ENCODE measurements at regions not wholly inside any gene's neighbourhood (a gene's known extent, or its start where the extent isn't known, plus 50 kb on each side); places are given as distances from the start of the nearest gene placed in this dataset.

- in situ Hi-C loops (cut with HindIII; ENCODE audit: low sequenced_read_pairs) = no loop called here
- DNase-seq (ENCODE audit: low spot score) = no peak
Measured at GRCh38 chr2:221270806-221271205, 301.3 kb downstream of the EPHA4 start.

GRCh38 chr2:221272729-221273128 is 299.4 kb downstream of the EPHA4 start:
- in situ Hi-C loops (cut with HindIII; ENCODE audit: low sequenced_read_pairs) = no loop called here

GRCh38 chr2:221276033-221276432 is 296.1 kb downstream of the EPHA4 start:
- in situ Hi-C loops (cut with HindIII; ENCODE audit: low sequenced_read_pairs) = no loop called here

More at GRCh38 chr2:221272729-221273128, 299.4 kb downstream of the EPHA4 start:
- DNase-seq (ENCODE audit: low spot score) = no peak

GRCh38 chr2:221276601-221277000 is 295.5 kb downstream of the EPHA4 start:
- in situ Hi-C loops (cut with HindIII; ENCODE audit: low sequenced_read_pairs) = no loop called here
- DNase-seq (ENCODE audit: low spot score) = no peak

More at GRCh38 chr2:221276033-221276432, 296.1 kb downstream of the EPHA4 start:
- DNase-seq (ENCODE audit: low spot score) = no peak

GRCh38 chr2:221282386-221282785 is 289.7 kb downstream of the EPHA4 start:
- in situ Hi-C loops (cut with HindIII; ENCODE audit: low sequenced_read_pairs) = no loop called here
- DNase-seq (ENCODE audit: low spot score) = no peak

GRCh38 chr2:221283896-221284545 is 288.1 kb downstream of the EPHA4 start:
- DNase-seq (ENCODE audit: low spot score) = no peak

GRCh38 chr2:221285148-221285547 is 287.0 kb downstream of the EPHA4 start:
- DNase-seq (ENCODE audit: low spot score) = no peak
- in situ Hi-C loops (cut with HindIII; ENCODE audit: low sequenced_read_pairs) = no loop called here

More at GRCh38 chr2:221283896-221284545, 288.1 kb downstream of the EPHA4 start:
- in situ Hi-C loops (cut with HindIII; ENCODE audit: low sequenced_read_pairs) = no loop called here

- no peak for DNase-seq (ENCODE audit: low spot score)
- in situ Hi-C loops (cut with HindIII; ENCODE audit: low sequenced_read_pairs) = no loop called here
Measured at GRCh38 chr2:221286406-221286805, 285.7 kb downstream of the EPHA4 start.

GRCh38 chr2:221289389-221289788 is 282.7 kb downstream of the EPHA4 start:
- in situ Hi-C loops (cut with HindIII; ENCODE audit: low sequenced_read_pairs) = no loop called here
- DNase-seq (ENCODE audit: low spot score) = no peak

GRCh38 chr2:221289846-221290245 is 282.3 kb downstream of the EPHA4 start:
- in situ Hi-C loops (cut with HindIII; ENCODE audit: low sequenced_read_pairs) = no loop called here
- DNase-seq (ENCODE audit: low spot score) = no peak

GRCh38 chr2:221293949-221294742 is 278.0 kb downstream of the EPHA4 start:
- in situ Hi-C loops (cut with HindIII; ENCODE audit: low sequenced_read_pairs) = no loop called here
- DNase-seq (ENCODE audit: low spot score) = no peak

GRCh38 chr2:221304916-221305315 is 267.2 kb downstream of the EPHA4 start:
- no peak for DNase-seq (ENCODE audit: low spot score)
- in situ Hi-C loops (cut with HindIII; ENCODE audit: low sequenced_read_pairs) = no loop called here

- in situ Hi-C loops (cut with HindIII; ENCODE audit: low sequenced_read_pairs) = no loop called here
- no peak for DNase-seq (ENCODE audit: low spot score)
Measured at GRCh38 chr2:221308507-221309066, 263.5 kb downstream of the EPHA4 start.

- no peak for DNase-seq (ENCODE audit: low spot score)
- in situ Hi-C loops (cut with HindIII; ENCODE audit: low sequenced_read_pairs) = no loop called here
Measured at GRCh38 chr2:221309892-221310583, 262.1 kb downstream of the EPHA4 start.

- no peak for DNase-seq (ENCODE audit: low spot score)
- in situ Hi-C loops (cut with HindIII; ENCODE audit: low sequenced_read_pairs) = no loop called here
Measured at GRCh38 chr2:221310730-221311129, 261.4 kb downstream of the EPHA4 start.

- DNase-seq (ENCODE audit: low spot score) = no peak
- in situ Hi-C loops (cut with HindIII; ENCODE audit: low sequenced_read_pairs) = no loop called here
Measured at GRCh38 chr2:221312634-221313033, 259.5 kb downstream of the EPHA4 start.

- in situ Hi-C loops (cut with HindIII; ENCODE audit: low sequenced_read_pairs) = no loop called here
- DNase-seq (ENCODE audit: low spot score) = no peak
Measured at GRCh38 chr2:221314786-221315185, 257.3 kb downstream of the EPHA4 start.

- in situ Hi-C loops (cut with HindIII; ENCODE audit: low sequenced_read_pairs) = no loop called here
- no peak for DNase-seq (ENCODE audit: low spot score)
Measured at GRCh38 chr2:221318376-221319130, 253.6 kb downstream of the EPHA4 start.

- in situ Hi-C loops (cut with HindIII; ENCODE audit: low sequenced_read_pairs) = no loop called here
- DNase-seq (ENCODE audit: low spot score) = no peak
Measured at GRCh38 chr2:221322741-221323140, 249.4 kb downstream of the EPHA4 start.

All from G401 (cell line).